Upper lobe of right lung (tissue), 1 donor: ENCODE measurements at regions not wholly inside any gene's neighbourhood (a gene's known extent, or its start where the extent isn't known, plus 50 kb on each side); places are given as distances from the start of the nearest gene placed in this dataset.

Source experiments
- ATAC-seq: fragments of 200-7000 bp; cut with Tn5 transposase; one replicate; pipeline ENCODE4 v1.9.1; 2020; ENCODE audit warnings: mild to moderate bottlenecking, moderate library complexity
- DNase-seq: peaks from one replicate; pipeline ENCODE4 v3.0.0-alpha.2; 2020
- H3K27ac ChIP-seq: fragments of 200-600 bp; one replicate; pipeline ENCODE4 v1.8.0; 2022
- H3K27me3 ChIP-seq: fragments of 200-600 bp; one replicate; pipeline ENCODE4 v1.8.0; 2022; ENCODE audit warnings: mild to moderate bottlenecking
- H3K36me3 ChIP-seq: fragments of 200-600 bp; one replicate; pipeline ENCODE4 v1.8.0; 2022
- H3K4me1 ChIP-seq: fragments of 200-600 bp; one replicate; pipeline ENCODE4 v1.8.0; 2022
- H3K4me3 ChIP-seq: fragments of 200-600 bp; one replicate; pipeline ENCODE4 v1.8.0; 2022; ENCODE audit warnings: mild to moderate bottlenecking
- H3K9me3 ChIP-seq: fragments of 200-600 bp; one replicate; pipeline ENCODE4 v1.8.0; 2022
- intact Hi-C: fragments of 100-400 bp; cut with DNase I; formaldehyde crosslinking; loops from one replicate; pipeline ENCODE4 v1.11.0; 2022
- TF ChIP-seq, protein P1 (sequence below): fragments of 200-600 bp; IDR thresholded peaks from one replicate; pipeline ENCODE4 v1.8.0; 2022; ENCODE audit warnings: antibody characterized with exemption
- donor health status: DM: no; HTN: yes; CAD: no; lungs with severe emphysema.

DNA sequence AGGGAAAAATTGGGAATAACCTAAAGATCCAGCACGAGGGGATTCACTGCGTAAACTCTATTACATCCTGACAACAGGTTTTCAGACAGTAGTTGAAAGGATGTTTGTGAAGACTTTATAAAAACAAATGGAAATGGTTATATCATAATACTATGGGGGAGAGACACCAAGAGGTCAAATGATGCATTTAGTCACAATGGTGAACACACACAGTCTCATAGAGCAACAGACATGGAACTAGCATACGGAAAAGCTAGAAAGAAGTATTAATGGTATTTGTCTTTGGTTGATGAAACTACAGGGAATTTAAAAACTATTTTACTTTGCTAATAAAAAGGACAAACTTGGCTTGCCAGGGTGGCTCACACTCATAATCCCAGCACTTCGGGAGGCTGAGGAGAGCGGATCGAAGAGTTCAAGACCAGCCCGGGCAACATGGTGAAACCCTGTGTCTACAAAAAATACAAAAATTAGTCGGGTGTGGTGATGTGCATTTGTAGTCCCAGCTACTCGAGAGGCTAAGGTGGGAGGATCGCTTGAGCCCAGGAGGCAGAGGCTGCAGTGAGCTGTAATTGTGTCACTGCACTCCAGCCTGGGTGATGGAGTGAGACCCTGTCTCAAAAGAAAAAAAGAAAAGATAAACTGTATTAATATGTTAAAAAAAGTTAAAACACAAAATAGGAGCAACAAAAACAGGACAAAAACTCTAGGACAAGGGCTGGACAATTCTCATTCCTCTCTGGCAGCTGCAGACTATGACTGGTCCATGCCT is 94.8 kb downstream of the MYCN start:
- Histone ChIP-seq H3K4me1 (no peaks in the 10 kb centered on the region), H3K36me3 (no peaks in the 10 kb centered on the region), H3K27me3 (no peaks in the 10 kb centered on the region), H3K9me3 (no peaks in the 10 kb centered on the region), H3K4me3 (no peak overlapping the region), H3K27ac (no peak overlapping the region)
- DNase-seq (no peak), ATAC-seq (no peak)
- intact Hi-C loops, result no loop called here
- TF ChIP-seq, protein P1, sequence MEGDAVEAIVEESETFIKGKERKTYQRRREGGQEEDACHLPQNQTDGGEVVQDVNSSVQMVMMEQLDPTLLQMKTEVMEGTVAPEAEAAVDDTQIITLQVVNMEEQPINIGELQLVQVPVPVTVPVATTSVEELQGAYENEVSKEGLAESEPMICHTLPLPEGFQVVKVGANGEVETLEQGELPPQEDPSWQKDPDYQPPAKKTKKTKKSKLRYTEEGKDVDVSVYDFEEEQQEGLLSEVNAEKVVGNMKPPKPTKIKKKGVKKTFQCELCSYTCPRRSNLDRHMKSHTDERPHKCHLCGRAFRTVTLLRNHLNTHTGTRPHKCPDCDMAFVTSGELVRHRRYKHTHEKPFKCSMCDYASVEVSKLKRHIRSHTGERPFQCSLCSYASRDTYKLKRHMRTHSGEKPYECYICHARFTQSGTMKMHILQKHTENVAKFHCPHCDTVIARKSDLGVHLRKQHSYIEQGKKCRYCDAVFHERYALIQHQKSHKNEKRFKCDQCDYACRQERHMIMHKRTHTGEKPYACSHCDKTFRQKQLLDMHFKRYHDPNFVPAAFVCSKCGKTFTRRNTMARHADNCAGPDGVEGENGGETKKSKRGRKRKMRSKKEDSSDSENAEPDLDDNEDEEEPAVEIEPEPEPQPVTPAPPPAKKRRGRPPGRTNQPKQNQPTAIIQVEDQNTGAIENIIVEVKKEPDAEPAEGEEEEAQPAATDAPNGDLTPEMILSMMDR, result no peak

DNA sequence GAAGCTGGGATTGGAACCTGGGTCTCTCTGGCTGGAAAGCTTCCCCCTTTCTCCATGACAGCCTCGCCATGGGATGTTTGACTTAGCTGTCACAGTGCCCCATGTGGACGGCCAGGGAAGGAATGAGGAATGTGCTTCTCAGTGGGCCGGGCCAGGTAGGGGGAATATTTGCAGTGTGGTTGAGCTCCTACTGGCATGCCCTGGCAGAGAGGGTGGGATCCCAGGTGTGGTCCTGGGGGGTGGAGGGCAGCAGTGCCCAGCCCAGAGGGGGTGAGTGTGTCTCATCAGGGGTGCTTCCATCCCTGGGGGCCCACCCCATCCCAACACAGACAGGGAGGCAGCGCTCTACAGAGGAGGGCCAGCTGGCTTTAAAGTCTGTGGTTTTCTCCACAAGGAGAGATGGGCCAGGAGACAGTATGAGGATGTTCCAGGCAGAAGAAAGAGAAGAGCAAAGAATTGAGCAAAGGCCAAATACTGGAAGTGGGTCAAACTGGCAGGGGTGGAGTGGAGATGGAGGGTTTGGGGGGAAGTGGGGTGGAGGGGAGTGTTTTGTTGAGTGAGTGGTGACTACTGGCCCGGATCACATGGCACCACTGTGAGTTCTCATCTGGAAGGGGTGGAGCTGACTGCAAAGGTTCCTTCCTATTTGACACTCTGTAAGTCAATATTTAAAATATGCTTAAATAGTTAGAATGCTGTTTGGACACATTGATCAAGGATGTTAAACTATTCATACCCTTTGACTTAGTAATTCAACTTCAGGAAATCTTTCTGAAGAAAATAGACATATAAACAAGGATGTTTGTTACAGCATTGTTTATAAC is 94.0 kb downstream of the MYCN start:
- peak; percentile 44 for ATAC-seq

DNA sequence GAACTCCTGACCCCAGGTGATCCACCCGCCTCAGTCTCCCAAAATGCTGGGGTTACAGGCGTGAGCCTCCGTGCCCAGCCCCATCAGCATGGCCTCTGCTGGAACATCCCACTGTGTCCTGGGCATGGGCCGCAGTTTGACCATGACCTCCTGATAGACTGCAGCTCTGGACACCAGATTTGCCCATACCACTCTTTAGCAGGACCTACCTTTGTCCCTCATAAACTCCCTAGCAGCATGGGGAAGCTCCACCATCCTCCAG is 92.6 kb downstream of the MYCN start:
- Histone ChIP-seq H3K36me3 (no peaks in the 10 kb centered on the region), H3K27ac (no peak overlapping the region), H3K9me3 (no peaks in the 10 kb centered on the region), H3K4me1 (no peaks in the 10 kb centered on the region), H3K27me3 (no peaks in the 10 kb centered on the region), H3K4me3 (no peak overlapping the region)
- no peak for ATAC-seq
- TF ChIP-seq, protein P1, result no peak
- intact Hi-C loops, result no loop called here
- no peak for DNase-seq

More for the DNA sequence above, 94.0 kb downstream of the MYCN start:
- no peak for DNase-seq
- TF ChIP-seq, protein P1, result no peak
- H3K27ac ChIP-seq, result no peak overlapping the region
- H3K4me3 ChIP-seq, result no peak overlapping the region
- H3K36me3 ChIP-seq, result no peaks in the 10 kb centered on the region
- no peaks in the 10 kb centered on the region for H3K9me3 ChIP-seq
- H3K27me3 ChIP-seq, result no peaks in the 10 kb centered on the region
- H3K4me1 ChIP-seq, result no peaks in the 10 kb centered on the region
- intact Hi-C loops, result no loop called here

DNA sequence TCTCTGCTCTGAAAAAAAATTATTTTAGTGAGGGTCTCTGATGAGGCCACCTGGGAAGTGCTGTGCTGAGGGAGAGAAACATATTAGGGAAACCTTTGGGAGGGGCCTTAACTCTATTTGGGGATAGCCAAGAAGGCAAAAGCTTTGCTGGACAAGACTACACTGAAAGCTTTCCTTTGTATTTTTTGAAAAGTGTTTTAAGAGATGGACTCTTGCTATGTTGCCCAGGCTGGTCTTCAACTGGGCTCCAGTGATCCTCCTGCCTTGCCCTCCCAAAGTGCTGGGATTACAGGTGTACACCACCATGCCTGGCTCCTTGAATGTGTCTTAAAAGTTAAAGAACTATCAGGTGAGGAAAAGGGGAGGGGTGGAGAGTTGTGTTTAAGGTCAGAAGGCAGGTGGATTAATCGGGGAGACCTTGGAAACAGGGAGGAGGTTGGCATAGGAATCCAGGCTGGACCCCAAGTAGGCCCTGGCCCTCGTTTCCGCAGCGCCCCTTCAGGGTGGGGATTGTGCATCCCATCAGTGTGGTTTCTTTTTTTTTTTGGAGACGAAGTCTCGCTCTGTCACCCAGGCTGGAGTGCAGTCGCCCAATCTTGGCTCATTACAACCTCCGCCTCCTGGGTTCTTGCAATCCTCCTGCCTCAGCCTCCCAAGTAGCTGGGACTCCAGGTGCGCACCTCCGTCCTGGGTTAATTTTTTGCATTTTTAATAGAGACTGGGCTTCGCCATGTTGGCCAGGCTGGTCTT is 92.1 kb downstream of the MYCN start:
- ATAC-seq (no peak), DNase-seq (no peak)
- H3K9me3 ChIP-seq, result no peaks in the 10 kb centered on the region
- H3K36me3 ChIP-seq, result no peaks in the 10 kb centered on the region
- no peak overlapping the region for H3K4me3 ChIP-seq
- intact Hi-C loops, result no loop called here
- no peaks in the 10 kb centered on the region for H3K27me3 ChIP-seq
- H3K4me1 ChIP-seq, result no peaks in the 10 kb centered on the region
- TF ChIP-seq, protein P1, result no peak
- no peak overlapping the region for H3K27ac ChIP-seq

DNA sequence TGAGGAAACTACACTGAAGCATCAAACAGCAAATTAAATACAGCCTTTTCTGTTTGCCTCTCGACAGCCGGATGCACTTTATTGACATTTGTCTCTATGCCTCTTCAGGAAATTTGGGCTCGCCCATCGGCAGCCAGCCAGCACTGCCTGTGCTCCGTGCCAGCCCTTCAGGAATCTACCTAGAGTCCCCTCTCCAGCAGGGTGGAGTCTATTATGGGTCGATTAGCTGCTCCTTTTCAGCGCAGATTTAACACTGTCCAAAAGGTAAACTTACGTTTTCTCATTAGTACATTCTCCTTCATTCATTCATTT is 91.5 kb downstream of the MYCN start:
- H3K4me1 ChIP-seq, result no peaks in the 10 kb centered on the region
- H3K9me3 ChIP-seq, result no peaks in the 10 kb centered on the region
- DNase-seq, result peak; percentile 81
- TF ChIP-seq, protein P1, result no peak
- ATAC-seq, result peak; percentile 67
- no peak overlapping the region for H3K4me3 ChIP-seq
- H3K27me3 ChIP-seq, result no peaks in the 10 kb centered on the region
- intact Hi-C loops, result no loop called here
- no peaks in the 10 kb centered on the region for H3K36me3 ChIP-seq
- no peak overlapping the region for H3K27ac ChIP-seq
